ENCODE measurements at regions not wholly inside any gene's neighbourhood (a gene's known extent, or its start where the extent isn't known, plus 50 kb on each side); places are given as distances from the start of the nearest gene placed in this dataset.

DNA sequence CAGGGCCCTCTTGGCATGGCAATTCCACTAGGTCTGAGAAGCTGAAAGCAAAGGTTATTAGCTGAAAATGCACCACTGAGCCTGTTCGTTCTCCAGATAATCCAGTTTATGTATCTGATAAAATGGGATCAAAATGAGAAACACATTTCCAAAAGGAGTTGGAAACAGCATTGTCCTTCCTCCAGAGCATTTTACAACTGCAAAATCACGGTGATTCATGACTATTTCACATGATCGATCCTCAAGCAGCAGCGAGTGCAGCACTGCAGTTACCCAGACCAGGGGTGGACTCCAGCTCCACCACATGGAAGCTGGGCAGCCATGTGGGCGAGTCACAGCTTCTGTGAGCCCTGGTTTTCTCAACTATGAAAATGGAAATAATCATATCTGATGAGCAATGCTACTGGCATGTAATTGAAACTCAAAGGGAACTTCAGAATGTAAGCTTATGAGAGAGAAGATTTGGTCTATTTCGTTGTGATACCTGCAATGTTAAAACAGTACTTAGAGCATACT, 78.7 kb upstream of the MSX1 start (continued):
- TF ChIP-seq, protein P1, sequence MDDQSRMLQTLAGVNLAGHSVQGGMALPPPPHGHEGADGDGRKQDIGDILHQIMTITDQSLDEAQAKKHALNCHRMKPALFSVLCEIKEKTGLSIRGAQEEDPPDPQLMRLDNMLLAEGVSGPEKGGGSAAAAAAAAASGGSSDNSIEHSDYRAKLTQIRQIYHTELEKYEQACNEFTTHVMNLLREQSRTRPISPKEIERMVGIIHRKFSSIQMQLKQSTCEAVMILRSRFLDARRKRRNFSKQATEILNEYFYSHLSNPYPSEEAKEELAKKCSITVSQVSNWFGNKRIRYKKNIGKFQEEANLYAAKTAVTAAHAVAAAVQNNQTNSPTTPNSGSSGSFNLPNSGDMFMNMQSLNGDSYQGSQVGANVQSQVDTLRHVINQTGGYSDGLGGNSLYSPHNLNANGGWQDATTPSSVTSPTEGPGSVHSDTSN (IDR thresholded peaks at IDR 0.05) = 0 out of 2 replicates have a peak, but pooled peaks have one; percentile 4
- TF ChIP-seq, protein P2, sequence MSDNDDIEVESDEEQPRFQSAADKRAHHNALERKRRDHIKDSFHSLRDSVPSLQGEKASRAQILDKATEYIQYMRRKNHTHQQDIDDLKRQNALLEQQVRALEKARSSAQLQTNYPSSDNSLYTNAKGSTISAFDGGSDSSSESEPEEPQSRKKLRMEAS (IDR thresholded peaks at IDR 0.05; ENCODE audit: low read depth) = peak; percentile 67
- TF ChIP-seq JUND (IDR thresholded peaks at IDR 0.05) (peak; percentile 36), FOXJ3 (CRISPR knock-in tag; IDR thresholded peaks at IDR 0.05) (peak; percentile 81), SMC3 (IDR thresholded peaks at IDR 0.05; ENCODE audit: low read depth, low read length) (peak; percentile 20; the same call in 1 of the 2 replicates), RAD21 (IDR thresholded peaks at IDR 0.05; ENCODE audit: low read length) (peak; percentile 64)
- TF ChIP-seq, protein P3, sequence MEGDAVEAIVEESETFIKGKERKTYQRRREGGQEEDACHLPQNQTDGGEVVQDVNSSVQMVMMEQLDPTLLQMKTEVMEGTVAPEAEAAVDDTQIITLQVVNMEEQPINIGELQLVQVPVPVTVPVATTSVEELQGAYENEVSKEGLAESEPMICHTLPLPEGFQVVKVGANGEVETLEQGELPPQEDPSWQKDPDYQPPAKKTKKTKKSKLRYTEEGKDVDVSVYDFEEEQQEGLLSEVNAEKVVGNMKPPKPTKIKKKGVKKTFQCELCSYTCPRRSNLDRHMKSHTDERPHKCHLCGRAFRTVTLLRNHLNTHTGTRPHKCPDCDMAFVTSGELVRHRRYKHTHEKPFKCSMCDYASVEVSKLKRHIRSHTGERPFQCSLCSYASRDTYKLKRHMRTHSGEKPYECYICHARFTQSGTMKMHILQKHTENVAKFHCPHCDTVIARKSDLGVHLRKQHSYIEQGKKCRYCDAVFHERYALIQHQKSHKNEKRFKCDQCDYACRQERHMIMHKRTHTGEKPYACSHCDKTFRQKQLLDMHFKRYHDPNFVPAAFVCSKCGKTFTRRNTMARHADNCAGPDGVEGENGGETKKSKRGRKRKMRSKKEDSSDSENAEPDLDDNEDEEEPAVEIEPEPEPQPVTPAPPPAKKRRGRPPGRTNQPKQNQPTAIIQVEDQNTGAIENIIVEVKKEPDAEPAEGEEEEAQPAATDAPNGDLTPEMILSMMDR (IDR thresholded peaks at IDR 0.05) = 0 out of 2 replicates have a peak, but pooled peaks have one; percentile 12

DNA sequence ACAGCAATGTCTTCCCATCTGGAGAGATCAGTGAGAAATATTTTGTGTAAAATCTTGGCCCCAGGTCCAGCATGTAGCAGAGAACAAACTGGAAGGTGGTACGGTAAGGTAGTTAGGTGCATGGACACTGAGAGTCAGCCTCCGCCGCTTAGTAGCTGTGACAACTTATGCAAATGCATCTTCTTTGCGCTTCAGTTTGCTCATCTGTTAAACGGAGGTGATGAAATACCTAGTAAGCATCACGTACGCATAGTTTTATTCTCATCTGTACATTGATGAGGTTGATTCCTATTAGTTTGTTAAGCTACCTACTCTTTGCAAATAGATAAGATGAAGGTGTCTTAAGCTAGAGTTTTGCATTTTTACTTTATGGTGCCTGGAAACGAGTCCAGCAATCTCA, 80.0 kb upstream of the MSX1 start:
- ChIA-PET POLR2A (no interaction called here), CTCF (interaction anchor here (0.8 to 1.7 kb wide), 4 partner anchors 13 to 299 kb away, joined by 3 to 6 read pairs (median 4); no protein-coding TSS in a partner anchor)
- WGBS (ENCODE audit: low lambda C conversion rate) = 95% methylated on average over 8 of the region's 8 CpGs

More for the DNA sequence above, 80.0 kb upstream of the MSX1 start:
- H3F3A ChIP-seq (replicated peaks; ENCODE audit: insufficient read depth) = no peaks in the 10 kb centered on the region
- H4K20me1 ChIP-seq (ENCODE audit: insufficient read depth) = no peaks in the 10 kb centered on the region
- H3K4me1 ChIP-seq (ENCODE audit: control insufficient read depth in 1 of 2, insufficient read depth in 2 of 2, low read depth in 1 of 2, low read length in 1 of 2) = peaks cover 0 to 27% of the 10 kb centered on the region in 2 experiments; a peak in 2 of 4 replicates
- no peak overlapping the region for H3K4me3 ChIP-seq (ENCODE audit: low read depth in 2 of 2, low read length in 1 of 2)
- no peaks in the 10 kb centered on the region for H3K36me3 ChIP-seq (replicated peaks in 1 of 2; ENCODE audit: control insufficient read depth in 1 of 2, insufficient read depth in 2 of 2, low read length in 1 of 2)
- no peak for DNase-seq
- TF ChIP-seq, protein P3 (IDR thresholded peaks at IDR 0.05) = no peak
- no peak for TF ChIP-seq SIN3A (IDR thresholded peaks at IDR 0.05; ENCODE audit: borderline replicate concordance, low read depth, low read length)
- TF ChIP-seq RCOR1 (IDR thresholded peaks at IDR 0.05; ENCODE audit: low read length) = no peak
- TF ChIP-seq MEF2A (IDR thresholded peaks at IDR 0.05; ENCODE audit: borderline replicate concordance, low read depth) = no peak
- no peak for TF ChIP-seq NRF1 (IDR thresholded peaks at IDR 0.05; ENCODE audit: low read depth, low read length)
- no peak for TF ChIP-seq NFIC (IDR thresholded peaks at IDR 0.05; ENCODE audit: borderline replicate concordance)
- no peak for TF ChIP-seq MXI1 (IDR thresholded peaks at IDR 0.05; ENCODE audit: low read depth, low read length)
- no peak for TF ChIP-seq TAF1 (IDR thresholded peaks at IDR 0.05; ENCODE audit: borderline replicate concordance, low read depth, low read length)
- no peak for TF ChIP-seq ELF1 (IDR thresholded peaks at IDR 0.05)
- TF ChIP-seq, protein P4, sequence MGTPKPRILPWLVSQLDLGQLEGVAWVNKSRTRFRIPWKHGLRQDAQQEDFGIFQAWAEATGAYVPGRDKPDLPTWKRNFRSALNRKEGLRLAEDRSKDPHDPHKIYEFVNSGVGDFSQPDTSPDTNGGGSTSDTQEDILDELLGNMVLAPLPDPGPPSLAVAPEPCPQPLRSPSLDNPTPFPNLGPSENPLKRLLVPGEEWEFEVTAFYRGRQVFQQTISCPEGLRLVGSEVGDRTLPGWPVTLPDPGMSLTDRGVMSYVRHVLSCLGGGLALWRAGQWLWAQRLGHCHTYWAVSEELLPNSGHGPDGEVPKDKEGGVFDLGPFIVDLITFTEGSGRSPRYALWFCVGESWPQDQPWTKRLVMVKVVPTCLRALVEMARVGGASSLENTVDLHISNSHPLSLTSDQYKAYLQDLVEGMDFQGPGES (IDR thresholded peaks at IDR 0.05; ENCODE audit: low read depth, low read length) = no peak
- no peak overlapping the region for H3K4me2 ChIP-seq
- no peaks in the 10 kb centered on the region for H3K9me2 ChIP-seq
- no peaks in the 10 kb centered on the region for H3K9me3 ChIP-seq
- no peak overlapping the region for H3K9ac ChIP-seq
- no peak overlapping the region for H3K27ac ChIP-seq (ENCODE audit: low read depth in 2 of 2, low read length in 1 of 2)
- H2AFZ ChIP-seq (ENCODE audit: low read depth) = no peak overlapping the region
- H3K27me3 ChIP-seq (ENCODE audit: insufficient read depth) = no peaks in the 10 kb centered on the region
- no peaks in the 10 kb centered on the region for H3K79me2 ChIP-seq (ENCODE audit: insufficient read depth)

Measured in SK-N-SH (cell line).